ENCODE measurements at regions not wholly inside any gene's neighbourhood (a gene's known extent, or its start where the extent isn't known, plus 50 kb on each side); places are given as distances from the start of the nearest gene placed in this dataset.
"Not testable (repeated sequence)": the region's sequence is repeated elsewhere in the genome, so short reads cannot be mapped to it uniquely, and the experiment has no call there.

DNA sequence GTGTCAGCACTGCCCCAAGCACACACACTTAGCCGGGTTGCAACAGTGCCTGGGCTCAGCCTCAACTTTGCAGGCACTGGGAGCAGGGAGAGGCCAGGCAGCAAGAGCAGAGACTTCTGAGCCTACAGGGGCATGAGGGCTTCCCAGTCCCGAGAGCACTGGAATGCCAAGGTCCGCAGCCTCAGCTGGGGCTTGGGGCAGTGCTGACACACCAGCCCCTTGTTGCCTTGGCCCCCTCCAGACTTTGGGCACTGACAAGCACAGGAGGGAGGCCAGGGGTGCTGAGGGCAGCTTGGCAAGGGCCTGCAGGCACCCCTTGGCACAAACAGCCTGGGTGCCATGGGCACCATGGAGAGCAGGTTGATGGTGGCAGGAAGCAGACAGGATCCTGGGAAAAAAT lies 531.1 kb upstream of the SLC39A10 start:
- not testable (repeated sequence) for DNase-seq

- DNase-seq: no peak
Measured at GRCh38 chr2:195124391-195125079, 532.5 kb upstream of the SLC39A10 start.

- no peak for DNase-seq
Measured at GRCh38 chr2:195122653-195123052, 534.4 kb upstream of the SLC39A10 start.

GRCh38 chr2:195121341-195121740 lies 535.7 kb upstream of the SLC39A10 start:
- no peak for DNase-seq

DNA sequence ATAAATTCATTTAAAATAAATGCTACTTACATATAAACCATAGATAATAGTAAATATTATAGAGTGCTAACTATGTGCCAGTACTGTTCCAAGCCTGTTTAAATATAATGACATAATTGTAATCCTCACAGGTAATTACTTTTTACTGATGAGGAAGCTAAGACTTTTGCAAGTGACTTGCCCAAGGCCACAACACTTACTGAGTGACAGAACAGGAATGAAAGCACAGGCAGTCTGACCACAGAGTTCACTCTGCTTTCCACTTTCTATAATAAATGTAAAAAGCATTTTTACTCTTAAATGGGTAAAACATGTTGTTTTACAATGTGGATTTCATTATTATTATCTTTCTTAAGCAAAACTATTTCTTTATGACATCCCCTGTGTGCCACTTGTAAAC lies 537.8 kb upstream of the SLC39A10 start:
- DNase-seq: no peak

DNA sequence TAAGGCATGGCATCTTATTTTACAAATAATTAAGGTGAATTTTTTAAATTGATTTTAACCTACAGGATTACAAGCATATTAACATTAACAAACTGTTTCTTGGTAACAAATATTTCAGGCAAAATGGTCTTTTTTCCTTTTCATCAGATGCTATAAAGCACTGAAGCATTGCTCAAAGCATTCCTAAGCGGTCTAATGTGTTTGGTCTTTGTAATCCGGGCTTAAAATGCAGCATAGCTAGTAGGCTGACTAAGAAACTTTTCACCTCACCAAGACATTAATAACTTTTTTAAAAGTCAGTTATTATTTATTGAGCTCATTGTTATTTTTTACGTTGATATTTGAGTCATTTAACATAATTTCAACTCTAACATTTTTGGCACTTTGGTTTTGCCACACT lies 538.8 kb upstream of the SLC39A10 start:
- DNase-seq: no peak

DNA sequence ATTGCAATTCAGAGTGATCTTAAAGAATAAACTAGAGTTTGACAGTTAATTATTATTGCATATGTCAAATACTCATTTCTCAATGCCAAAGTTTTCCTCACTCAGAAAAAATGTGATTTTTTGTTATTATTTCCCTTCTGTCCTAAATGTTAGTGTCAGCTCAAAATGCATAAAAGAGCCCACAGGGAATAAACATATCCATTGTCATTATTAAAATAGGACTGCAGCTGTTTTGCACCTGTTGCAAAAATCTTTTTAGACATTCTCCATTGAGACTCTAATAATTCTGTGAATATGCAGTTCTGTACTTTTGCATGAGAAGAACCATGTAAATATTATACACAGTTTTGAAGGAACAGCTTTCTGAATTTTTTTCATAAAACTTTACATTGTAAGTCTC lies 540.0 kb upstream of the SLC39A10 start:
- DNase-seq: no peak

- no peak for DNase-seq
Measured at GRCh38 chr2:195115738-195116137, 541.3 kb upstream of the SLC39A10 start.

GRCh38 chr2:195108182-195108581 lies 548.8 kb upstream of the SLC39A10 start:
- no peak for DNase-seq

DNA sequence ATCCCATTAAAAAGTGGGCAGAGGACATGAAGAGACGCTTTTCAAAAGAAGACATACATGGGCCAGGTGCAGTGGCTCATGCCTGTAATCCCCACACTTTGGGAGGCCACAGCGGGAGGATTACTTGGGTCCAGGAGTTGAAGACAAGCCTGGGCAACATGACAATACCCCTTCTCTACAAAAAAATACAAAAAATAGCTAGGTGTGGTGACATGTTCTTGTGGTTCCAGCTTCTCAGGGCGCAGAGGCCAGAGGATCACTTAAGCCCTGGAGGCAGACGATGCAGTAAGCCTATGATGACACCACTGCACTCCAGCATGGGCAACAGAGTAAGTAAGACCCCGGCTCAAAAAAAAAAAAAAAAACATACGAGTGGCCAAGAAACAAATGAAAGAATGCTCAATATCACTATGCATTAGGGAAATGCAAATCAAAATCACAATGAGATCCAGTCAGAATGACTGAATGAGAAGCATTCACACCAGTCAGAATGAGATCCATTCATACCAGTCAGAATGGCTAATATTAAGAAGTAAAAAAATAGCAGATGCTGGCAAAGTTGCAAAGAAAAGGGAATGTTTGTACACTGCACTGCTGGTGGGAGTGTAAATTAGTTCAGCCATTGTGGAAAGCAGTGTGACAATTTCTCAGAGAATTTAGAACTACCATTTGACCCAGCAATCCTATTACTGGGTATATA lies 550.2 kb upstream of the SLC39A10 start:
- DNase-seq: peak in 1 of 2 donors; percentile 3

- DNase-seq: no peak
Measured at GRCh38 chr2:195105581-195105980, 551.4 kb upstream of the SLC39A10 start.

- DNase-seq: no peak
Measured at GRCh38 chr2:195094330-195094729, 562.7 kb upstream of the SLC39A10 start.

GRCh38 chr2:195092341-195092740 lies 564.7 kb upstream of the SLC39A10 start:
- DNase-seq: no peak

DNA sequence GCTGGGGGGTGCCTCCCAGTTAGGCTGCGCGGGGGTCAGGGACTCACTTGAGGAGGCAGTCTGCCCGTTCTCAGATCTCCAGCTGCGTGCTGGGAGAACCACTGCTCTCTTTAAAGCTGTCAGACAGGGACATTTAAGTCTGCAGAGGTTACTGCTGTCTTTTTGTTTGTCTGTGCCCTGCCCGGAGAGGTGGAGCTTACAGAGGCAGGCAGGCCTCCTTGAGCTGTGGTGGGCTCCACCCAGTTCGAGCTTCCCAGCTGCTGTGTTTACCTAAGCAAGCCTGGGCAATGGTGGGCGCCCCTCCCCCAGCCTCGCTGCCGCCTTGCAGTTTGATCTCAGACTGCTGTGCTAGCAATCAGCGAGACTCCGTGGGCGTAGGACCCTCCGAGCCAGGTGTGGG lies 584.2 kb upstream of the SLC39A10 start:
- not testable (repeated sequence) for DNase-seq

DNA sequence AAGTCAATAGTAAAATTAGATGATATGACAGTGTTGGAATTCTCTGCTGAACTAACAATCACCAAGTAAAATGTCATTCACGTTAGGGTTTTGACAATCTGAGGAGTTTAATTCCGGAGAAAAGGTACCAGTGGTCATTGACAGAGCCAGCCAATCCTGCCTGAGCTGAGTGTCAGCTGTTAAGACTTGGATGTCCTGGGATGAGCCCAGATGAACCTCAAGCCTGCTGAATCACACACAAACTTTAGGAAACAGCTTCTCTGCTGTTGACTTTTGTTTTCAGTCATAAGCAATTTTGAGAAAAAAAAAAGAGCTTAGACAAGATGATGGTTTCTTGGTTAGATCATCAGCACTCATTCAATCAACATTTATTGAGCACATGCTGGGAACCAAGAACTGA lies 600.0 kb upstream of the SLC39A10 start:
- no peak for DNase-seq

DNA sequence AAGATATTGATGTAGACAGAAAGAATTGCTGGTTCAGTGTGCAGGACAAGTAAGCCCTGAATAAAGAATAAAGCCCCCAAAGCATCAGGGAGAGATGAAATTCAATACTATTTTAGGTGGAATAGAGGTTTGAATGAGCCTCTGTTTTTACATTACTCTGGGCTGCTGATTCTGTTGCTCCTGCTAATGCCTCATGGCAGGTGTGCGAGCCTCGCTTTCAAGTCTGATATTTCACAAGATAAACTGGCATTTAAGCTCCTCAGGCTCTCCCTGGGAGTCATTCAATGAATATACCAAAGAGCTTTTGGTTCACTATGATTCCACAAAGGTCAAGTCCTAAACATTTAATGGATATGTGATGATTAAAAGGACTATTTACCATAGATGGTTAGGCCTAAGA lies 601.0 kb upstream of the SLC39A10 start:
- no peak for DNase-seq

GRCh38 chr2:195051401-195051800 lies 605.6 kb upstream of the SLC39A10 start:
- no peak for DNase-seq

DNA sequence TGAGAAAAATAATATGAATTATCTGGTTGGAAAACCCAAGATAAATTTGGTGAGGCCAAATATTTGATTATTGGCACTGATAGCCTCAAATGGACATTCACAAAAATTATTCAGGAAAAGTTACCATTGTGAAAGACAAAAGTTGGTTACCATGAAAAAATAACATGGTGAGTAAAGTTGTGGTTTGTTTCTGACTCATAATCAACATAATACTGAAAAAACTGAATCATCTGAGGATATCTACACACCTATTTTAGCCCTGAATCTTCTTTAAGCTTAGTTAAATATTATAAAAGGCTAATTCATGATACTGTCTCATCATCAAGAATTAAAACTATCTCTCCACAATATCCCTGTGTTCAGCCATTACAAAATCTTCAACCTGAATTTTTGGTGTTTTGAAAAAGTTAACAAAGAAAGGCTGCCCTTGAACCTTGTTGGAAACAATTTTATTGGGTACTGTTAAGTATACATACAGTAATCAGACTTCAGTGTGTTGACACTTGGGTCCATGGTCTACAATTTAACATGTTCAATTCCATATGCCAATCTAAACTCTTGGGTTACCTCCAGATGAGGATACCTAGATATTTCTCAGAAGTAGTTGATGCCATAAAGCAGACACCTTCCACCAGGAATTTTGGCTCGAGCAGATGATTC lies 607.5 kb upstream of the SLC39A10 start:
- no peak for DNase-seq

GRCh38 chr2:195047955-195048354 lies 609.1 kb upstream of the SLC39A10 start:
- no peak for DNase-seq

DNA sequence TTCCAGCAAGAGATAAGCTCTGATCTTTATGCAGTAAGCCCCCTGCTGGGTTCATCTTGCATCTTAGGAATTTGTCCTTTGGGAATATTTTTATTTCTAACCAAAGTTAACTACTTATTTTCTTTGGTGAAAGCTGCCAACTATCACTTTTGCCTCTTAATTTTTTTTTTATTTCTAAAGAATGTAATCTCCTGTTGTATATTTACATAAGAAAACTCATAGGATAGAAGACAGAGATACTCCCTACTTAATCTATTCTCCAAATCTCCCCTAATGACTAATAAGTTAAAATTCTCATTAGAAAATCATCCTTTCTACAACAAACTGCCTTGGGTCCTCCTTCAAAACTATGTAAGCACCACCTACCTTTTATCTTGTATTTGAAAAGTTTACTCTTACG lies 612.2 kb upstream of the SLC39A10 start:
- no peak for DNase-seq

GRCh38 chr2:195038153-195038552 lies 618.9 kb upstream of the SLC39A10 start:
- DNase-seq: no peak

DNA sequence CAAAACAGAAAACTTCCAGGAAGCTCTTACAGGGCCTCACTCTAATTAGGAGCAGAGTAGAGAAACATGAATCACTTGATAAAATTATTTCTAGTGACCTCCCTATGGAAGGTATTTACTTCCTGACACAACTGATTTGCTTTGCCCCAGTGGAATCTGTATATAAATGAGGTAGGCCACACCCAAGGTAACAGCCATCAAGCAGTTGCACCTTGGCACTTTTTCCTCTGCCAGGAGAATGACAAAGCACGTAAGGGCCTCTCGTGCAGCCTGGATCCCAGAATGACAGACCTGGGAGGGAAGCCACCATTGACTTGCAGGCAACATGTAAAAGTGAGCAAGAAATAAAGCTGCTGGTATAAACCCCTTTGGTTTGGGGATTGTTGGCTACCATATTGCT lies 620.0 kb upstream of the SLC39A10 start:
- no peak for DNase-seq

GRCh38 chr2:195031411-195031810 lies 625.6 kb upstream of the SLC39A10 start:
- DNase-seq: no peak
